ENCODE measurements at regions not wholly inside any gene's neighbourhood (a gene's known extent, or its start where the extent isn't known, plus 50 kb on each side); places are given as distances from the start of the nearest gene placed in this dataset.

- no peak overlapping the region for H3K27ac Mint-ChIP-seq
Observed at GRCh38 chrX:20527558-20528011, 260.9 kb upstream of the RPS6KA3 start.

DNA sequence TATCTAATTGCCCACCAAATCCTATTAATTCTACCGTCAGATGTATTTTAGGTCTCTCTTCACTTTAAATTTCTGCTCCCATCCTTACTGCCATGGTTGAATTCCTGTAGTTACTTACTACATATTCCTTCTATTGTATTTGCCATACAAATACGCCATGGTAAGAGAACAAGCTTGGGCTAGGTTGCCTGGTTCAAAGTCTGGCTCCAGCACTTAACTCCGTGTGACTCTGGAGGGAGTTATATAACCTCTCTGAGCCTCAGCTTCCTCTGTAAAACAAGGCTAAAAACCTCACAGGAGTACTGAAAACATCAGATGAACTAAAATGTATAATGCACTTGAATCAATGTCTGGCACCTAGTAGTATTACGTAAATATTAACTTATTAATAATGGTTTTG lies 260.3 kb upstream of the RPS6KA3 start:
- no peaks in the 10 kb centered on the region for H3K9me3 Mint-ChIP-seq
- no peak for DNase-seq (ENCODE audit: low spot score in 2 of 2)
- no peak for ATAC-seq
- peaks cover 0 to 5% of the 10 kb centered on the region in 2 donors for H3K36me3 Mint-ChIP-seq
- no peak overlapping the region for H3K27ac Mint-ChIP-seq

More at GRCh38 chrX:20527558-20528011, 260.9 kb upstream of the RPS6KA3 start:
- H3K36me3 Mint-ChIP-seq, result peaks cover 0 to 5% of the 10 kb centered on the region in 2 donors
- H3K9me3 Mint-ChIP-seq, result no peaks in the 10 kb centered on the region
- no peak for ATAC-seq
- no peak for DNase-seq (ENCODE audit: low spot score in 2 of 2)

DNA sequence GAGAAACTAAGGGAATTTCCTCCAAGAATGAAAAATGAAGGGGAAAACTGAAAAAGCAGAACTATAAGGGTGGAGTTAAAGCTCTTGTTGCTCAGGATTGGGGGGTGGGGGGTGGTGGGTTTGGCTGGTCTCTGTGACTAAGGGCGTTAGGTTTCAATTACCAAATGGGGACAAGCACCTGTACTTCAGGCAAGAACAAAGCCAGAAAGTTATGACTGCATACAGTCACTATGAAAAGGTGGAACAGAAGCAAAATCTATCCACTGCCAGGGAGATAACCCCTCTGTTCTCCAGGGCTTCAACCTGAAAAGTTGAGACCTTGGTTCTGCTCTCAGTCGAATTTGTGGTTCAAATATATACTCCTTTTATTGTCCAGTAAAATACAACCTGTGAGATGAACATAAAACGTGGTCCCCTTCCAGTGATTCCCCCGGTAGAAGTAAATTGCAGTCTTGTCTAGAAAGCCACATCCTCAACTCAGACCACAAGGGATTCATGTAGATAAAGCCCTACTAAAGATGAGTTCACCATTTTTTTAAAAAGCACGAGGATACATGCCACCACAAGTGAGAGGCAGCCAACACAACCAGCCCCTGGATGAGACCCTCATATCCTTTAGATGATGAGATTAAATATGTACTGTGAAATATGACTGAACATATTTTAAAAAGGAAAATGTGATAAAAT lies 257.1 kb upstream of the RPS6KA3 start:
- no peaks in the 10 kb centered on the region for H3K9me3 Mint-ChIP-seq
- H3K27ac Mint-ChIP-seq, result no peak overlapping the region
- ATAC-seq, result peak; percentile 63 to 81
- no peak for DNase-seq (ENCODE audit: low spot score in 2 of 2)
- H3K36me3 Mint-ChIP-seq, result peaks cover 0 to 5% of the 10 kb centered on the region in 2 donors

- ATAC-seq (no peak), DNase-seq (ENCODE audit: low spot score in 2 of 2) (no peak)
- H3K36me3 Mint-ChIP-seq, result peaks cover 0 to 5% of the 10 kb centered on the region in 2 donors
- no peaks in the 10 kb centered on the region for H3K9me3 Mint-ChIP-seq
- H3K27ac Mint-ChIP-seq, result no peak overlapping the region
Observed at GRCh38 chrX:20522420-20522819, 255.7 kb upstream of the RPS6KA3 start.

DNA sequence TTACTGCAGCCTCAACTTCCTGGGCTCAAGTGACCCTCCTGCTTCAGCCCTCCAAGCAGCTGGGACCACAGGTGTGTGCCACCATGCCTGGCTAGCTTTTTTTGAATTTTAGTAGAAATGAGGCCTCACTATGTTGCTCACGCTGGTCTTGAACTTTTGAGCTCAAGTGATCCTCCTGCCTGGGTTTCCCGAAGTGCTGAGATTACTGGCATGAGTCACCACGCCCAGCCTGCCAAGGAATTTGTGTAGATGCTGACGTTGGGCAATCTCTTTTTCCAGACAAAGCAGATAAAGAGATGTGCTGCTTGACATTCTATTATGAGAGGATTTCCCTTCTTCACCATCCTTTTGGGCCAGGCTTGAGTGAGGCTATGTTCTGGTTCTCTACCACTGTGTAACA lies 254.5 kb upstream of the RPS6KA3 start:
- Mint-ChIP-seq H3K27ac (no peak overlapping the region), H3K9me3 (no peaks in the 10 kb centered on the region), H3K36me3 (peaks cover 0 to 5% of the 10 kb centered on the region in 2 donors)
- ATAC-seq, result no peak
- DNase-seq (ENCODE audit: low spot score in 2 of 2), result no peak

DNA sequence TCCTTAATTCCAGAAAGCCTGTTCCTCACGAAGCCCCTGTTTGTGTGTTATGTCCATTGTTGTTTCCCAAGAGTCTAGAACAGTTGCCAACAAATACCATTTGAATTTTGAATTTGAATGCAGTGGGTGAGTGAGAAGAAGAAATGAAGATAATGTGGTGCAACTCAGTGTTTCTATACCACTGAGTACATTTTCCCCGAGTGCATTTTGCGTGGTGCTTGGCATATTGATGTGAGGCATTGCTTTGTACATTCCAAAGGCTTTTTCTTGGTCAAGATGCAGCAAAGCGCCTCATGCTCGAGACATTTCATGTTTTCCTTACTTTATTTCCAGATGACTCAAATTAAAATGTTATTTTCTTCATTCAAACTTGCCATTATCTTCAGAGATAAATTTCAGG lies 253.1 kb upstream of the RPS6KA3 start:
- ATAC-seq (no peak), DNase-seq (ENCODE audit: low spot score in 2 of 2) (no peak)
- H3K36me3 Mint-ChIP-seq, result peaks cover 0 to 5% of the 10 kb centered on the region in 2 donors
- H3K9me3 Mint-ChIP-seq, result peaks cover 0 to 4% of the 10 kb centered on the region in 2 donors
- H3K27ac Mint-ChIP-seq, result no peak overlapping the region

DNA sequence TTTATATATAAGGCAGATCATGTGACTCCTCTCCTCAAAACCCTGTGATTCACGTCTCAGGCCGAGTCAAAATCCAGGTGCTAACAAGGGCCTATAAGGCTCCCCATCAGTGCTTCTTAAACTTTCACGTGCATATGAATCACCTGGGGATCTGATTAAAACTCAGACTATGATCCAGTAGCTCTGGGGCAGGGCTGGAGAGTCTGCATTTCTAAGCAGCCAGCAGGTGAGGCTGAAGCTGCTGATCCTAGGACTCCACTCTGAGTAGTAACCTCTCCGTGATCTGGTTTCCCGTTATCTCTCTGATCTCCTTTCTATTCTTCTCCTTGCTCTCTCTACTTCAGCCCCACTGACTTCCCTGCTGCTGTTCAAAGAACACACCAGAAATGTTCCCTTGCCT lies 252.4 kb upstream of the RPS6KA3 start:
- Mint-ChIP-seq H3K27ac (no peak overlapping the region), H3K36me3 (peaks cover 0 to 2% of the 10 kb centered on the region in 2 donors), H3K9me3 (peaks cover 0 to 4% of the 10 kb centered on the region in 2 donors)
- DNase-seq (ENCODE audit: low spot score in 2 of 2) (no peak), ATAC-seq (no peak)

DNA sequence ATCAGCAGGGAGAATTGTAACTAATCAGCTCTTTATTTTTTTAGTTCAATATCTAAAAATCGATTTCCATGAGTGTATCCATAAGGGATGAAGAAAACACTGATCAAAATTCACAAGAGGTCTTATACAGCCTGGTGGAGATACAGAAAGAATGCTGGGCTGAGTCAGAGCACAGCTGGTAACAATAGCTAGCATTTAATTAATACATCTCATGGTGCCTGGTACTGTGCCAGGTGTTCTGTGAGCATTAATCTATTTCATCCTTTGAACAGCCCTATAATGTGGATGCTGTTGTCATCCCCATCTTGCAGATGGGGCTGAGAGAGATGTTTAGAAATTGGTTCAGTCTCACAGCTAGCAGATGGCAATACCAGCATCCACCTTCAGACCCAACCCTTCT lies 250.9 kb upstream of the RPS6KA3 start:
- no peak overlapping the region for H3K27ac Mint-ChIP-seq
- DNase-seq (ENCODE audit: low spot score in 2 of 2) (no peak), ATAC-seq (no peak)

GRCh38 chrX:20515841-20516461 lies 249.2 kb upstream of the RPS6KA3 start:
- peaks cover 0 to 4% of the 10 kb centered on the region in 2 donors for H3K9me3 Mint-ChIP-seq
- ATAC-seq (peak; percentile 91), DNase-seq (ENCODE audit: low spot score in 2 of 2) (peak; percentile 6 to 55)
- H3K27ac Mint-ChIP-seq, result peak overlapping the region; percentile 85 to 89
- H3K36me3 Mint-ChIP-seq, result no peaks in the 10 kb centered on the region

More for the DNA sequence above, 250.9 kb upstream of the RPS6KA3 start:
- H3K36me3 Mint-ChIP-seq, result no peaks in the 10 kb centered on the region
- H3K9me3 Mint-ChIP-seq, result peaks cover 0 to 4% of the 10 kb centered on the region in 2 donors

GRCh38 chrX:20514358-20514757 lies 247.6 kb upstream of the RPS6KA3 start:
- no peak for DNase-seq (ENCODE audit: low spot score in 2 of 2)
- ATAC-seq, result peak in 1 of 2 donors; percentile 7
- Mint-ChIP-seq H3K27ac (peak overlapping the region in 1 of 2 donors; percentile 89), H3K9me3 (peaks cover 0 to 4% of the 10 kb centered on the region in 2 donors), H3K36me3 (no peaks in the 10 kb centered on the region)

GRCh38 chrX:20513185-20513584 lies 246.5 kb upstream of the RPS6KA3 start:
- H3K36me3 Mint-ChIP-seq, result no peaks in the 10 kb centered on the region
- DNase-seq (ENCODE audit: low spot score in 2 of 2), result no peak
- no peak overlapping the region for H3K27ac Mint-ChIP-seq
- H3K9me3 Mint-ChIP-seq, result peaks cover 0 to 4% of the 10 kb centered on the region in 2 donors
- no peak for ATAC-seq

GRCh38 chrX:20511792-20512191 lies 245.1 kb upstream of the RPS6KA3 start:
- Mint-ChIP-seq H3K27ac (no peak overlapping the region), H3K9me3 (peaks cover 0 to 4% of the 10 kb centered on the region in 2 donors), H3K36me3 (no peaks in the 10 kb centered on the region)
- DNase-seq (ENCODE audit: low spot score in 2 of 2), result no peak
- ATAC-seq, result no peak

DNA sequence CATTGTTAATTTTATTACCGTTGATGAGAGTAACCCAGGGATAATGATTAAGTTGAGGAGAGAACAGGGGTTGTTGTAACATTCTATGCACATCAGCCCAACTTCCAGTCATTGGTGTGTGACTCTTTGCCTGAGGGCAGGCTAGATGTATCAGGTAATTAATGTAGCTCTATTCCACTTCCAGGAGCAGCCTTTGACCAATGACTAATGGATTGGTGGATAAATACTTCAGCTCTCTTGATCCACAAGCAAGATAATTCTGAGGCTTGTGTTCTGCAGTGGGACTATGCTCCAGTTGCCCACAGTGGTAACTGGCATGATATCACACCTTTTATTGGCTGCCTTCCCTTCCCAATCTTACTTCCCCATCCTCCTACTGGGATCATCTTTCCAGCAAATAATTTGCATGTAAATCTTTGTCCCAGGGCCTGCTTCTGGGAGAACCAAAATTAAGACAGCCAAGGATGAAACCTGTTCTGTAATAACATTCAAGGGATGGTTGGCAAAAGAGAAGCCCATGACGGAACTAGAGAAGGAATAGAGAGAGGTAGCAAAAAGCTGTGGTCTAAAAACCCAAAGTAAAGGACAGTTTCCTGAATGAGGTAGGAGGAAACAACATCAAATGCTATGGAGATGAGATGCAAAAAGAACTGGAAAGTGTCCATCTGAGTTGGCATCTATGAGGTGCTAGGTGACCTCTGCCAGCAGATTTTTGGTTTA lies 241.4 kb upstream of the RPS6KA3 start:
- DNase-seq (ENCODE audit: low spot score in 2 of 2), result no peak
- H3K27ac Mint-ChIP-seq, result no peak overlapping the region
- no peak for ATAC-seq
- H3K36me3 Mint-ChIP-seq, result no peaks in the 10 kb centered on the region
- no peaks in the 10 kb centered on the region for H3K9me3 Mint-ChIP-seq

GRCh38 chrX:20506739-20507138 lies 240.0 kb upstream of the RPS6KA3 start:
- no peak for DNase-seq (ENCODE audit: low spot score in 2 of 2)
- H3K27ac Mint-ChIP-seq, result no peak overlapping the region
- H3K9me3 Mint-ChIP-seq, result no peaks in the 10 kb centered on the region
- ATAC-seq, result peak; percentile 31 to 93
- H3K36me3 Mint-ChIP-seq, result no peaks in the 10 kb centered on the region

DNA sequence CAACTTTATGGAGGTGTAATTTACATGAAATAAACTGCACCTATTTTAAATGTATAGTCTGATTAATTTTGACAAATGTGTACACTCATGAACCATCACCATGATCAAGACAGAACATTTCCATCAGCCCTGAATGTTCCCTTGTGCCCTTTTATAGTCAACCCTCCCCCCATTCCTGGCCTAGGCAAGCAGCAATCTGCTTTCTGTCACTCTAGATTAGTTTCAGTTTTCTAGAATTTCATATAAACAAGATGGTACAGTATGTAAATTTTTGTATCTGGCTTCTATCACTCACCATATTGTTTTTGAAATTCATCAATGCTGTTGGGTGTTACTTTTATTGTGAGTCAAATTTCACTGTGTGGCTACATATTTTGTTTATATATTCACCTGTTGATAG lies 234.2 kb upstream of the RPS6KA3 start:
- H3K27ac Mint-ChIP-seq, result no peak overlapping the region
- no peaks in the 10 kb centered on the region for H3K36me3 Mint-ChIP-seq
- ATAC-seq (no peak), DNase-seq (ENCODE audit: low spot score in 2 of 2) (no peak)
- H3K9me3 Mint-ChIP-seq, result no peaks in the 10 kb centered on the region

GRCh38 chrX:20500171-20500865 lies 233.6 kb upstream of the RPS6KA3 start:
- DNase-seq (ENCODE audit: low spot score in 2 of 2), result peak in 1 of 2 donors; percentile 12
- H3K27ac Mint-ChIP-seq, result no peak overlapping the region

GRCh38 chrX:20499763-20500162 lies 233.1 kb upstream of the RPS6KA3 start:
- Mint-ChIP-seq H3K9me3 (no peaks in the 10 kb centered on the region), H3K27ac (no peak overlapping the region), H3K36me3 (no peaks in the 10 kb centered on the region)
- ATAC-seq (no peak), DNase-seq (ENCODE audit: low spot score in 2 of 2) (no peak)

More at GRCh38 chrX:20500171-20500865, 233.6 kb upstream of the RPS6KA3 start:
- no peaks in the 10 kb centered on the region for H3K36me3 Mint-ChIP-seq
- peak; percentile 97 to 98 for ATAC-seq
- no peaks in the 10 kb centered on the region for H3K9me3 Mint-ChIP-seq
